HCT116 (cell line): ENCODE measurements at regions not wholly inside any gene's neighbourhood (a gene's known extent, or its start where the extent isn't known, plus 50 kb on each side); places are given as distances from the start of the nearest gene placed in this dataset.

Experiments used
- ATAC-seq: fragments of 200-7000 bp; cut with Tn5 transposase; 2 replicates; pipeline ENCODE4 v1.9.1; 2020; ENCODE audit warnings: mild to moderate bottlenecking, moderate library complexity
- BruUV-seq: library from RNA; stranded (reverse); fragments of 400-500 nt; replicated peaks from 2 replicates; lab custom pipeline; 2021; lab: Mats Ljungman, UMichigan
- CTCF ChIA-PET: fragments of 300-600 bp; sonication (Branson Sonifier 250); formaldehyde crosslinking; loops from one replicate; lab custom pipeline; 2021; ENCODE audit warnings: antibody characterized with exemption; lab: Charles Lee
- POLR2A ChIA-PET: fragments of 300-600, 350-600 bp; sonication (Branson Sonifier 250); formaldehyde crosslinking; loops from one replicate; lab custom pipeline; 2021; ENCODE audit warnings: antibody characterized with exemption; lab: Charles Lee
- RAD21 ChIA-PET, 2 experiments: fragments of 300-600 bp; sonication (Branson Sonifier 250); formaldehyde crosslinking; loops; one replicate each; lab custom pipeline; 2023; ENCODE audit warnings: low total read pairs in 2 of 2; ENCODE audit not compliant: uncharacterized antibody in 2 of 2, unreplicated experiment in 2 of 2, low non-redundant PET in 1 of 2; lab: Charles Lee
- DNase-seq: peaks from one replicate; pipeline ENCODE4 v3.0.0-alpha.2; 2010; ENCODE audit warnings: low read depth, low spot score
- H2AFZ ChIP-seq: fragments of 200-600 bp; shearing (Covaris generic), sonication (generic); 2 replicates; pipeline ENCODE4 v1.6.1; 2017; ENCODE audit warnings: low read depth, mixed run types, mixed read lengths, antibody characterized with exemption, low read length; ENCODE audit not compliant: poor library complexity, severe bottlenecking
- H3K27ac ChIP-seq: 2 replicates; pipeline ENCODE4 v1.5.1; 2012; ENCODE audit warnings: low read depth, low read length
- H3K27me3 ChIP-seq: fragments of 200-600 bp; sonication (generic); 2 replicates; pipeline ENCODE4 v1.6.1; 2016; ENCODE audit warnings: mixed run types, low read length, mixed read lengths; ENCODE audit not compliant: insufficient read depth
- H3K36me3 ChIP-seq, 2 experiments: fragments of 200-500 bp in 1 of 2; fragments of 200-600 bp in 1 of 2; sonication (Bioruptor generic) in 1 of 2; sonication (generic) in 1 of 2; 2 replicates each; pipeline versions ENCODE4 v1.5.1 to v1.6.1; 2014 to 2016; ENCODE audit warnings: low read length in 2 of 2, inconsistent platforms in 1 of 2, mixed read lengths in 1 of 2, mixed run types in 1 of 2; ENCODE audit not compliant: insufficient read depth in 2 of 2, control insufficient read depth in 1 of 2
- H3K4me1 ChIP-seq, 2 experiments: fragments of 200-600 bp in 1 of 2; sonication (generic) in 1 of 2; 2 replicates each; pipeline versions ENCODE4 v1.5.1 to v1.6.1; 2012 to 2017; ENCODE audit warnings: low read length in 2 of 2, inconsistent platforms in 1 of 2, mild to moderate bottlenecking in 1 of 2, mixed read lengths in 1 of 2, mixed run types in 1 of 2, moderate library complexity in 1 of 2; ENCODE audit not compliant: insufficient read depth in 2 of 2, control insufficient read depth in 1 of 2
- H3K4me2 ChIP-seq: fragments of 200-600 bp; sonication (generic); 2 replicates; pipeline ENCODE4 v1.6.1; 2017; ENCODE audit warnings: mixed run types, low read length, mixed read lengths
- H3K4me3 ChIP-seq, 2 experiments: fragments of 200-600 bp in 1 of 2; sonication (generic) in 1 of 2; replicated peaks in 1 of 2; 2 replicates each; pipeline ENCODE4 v1.5.1; 2011 to 2016; ENCODE audit warnings: low read length in 2 of 2, control low read depth in 1 of 2, low read depth in 1 of 2, mild to moderate bottlenecking in 1 of 2, mixed read lengths in 1 of 2, mixed run types in 1 of 2
- H3K79me2 ChIP-seq: fragments of 200-600 bp; sonication (generic); 2 replicates; pipeline ENCODE4 v1.6.1; 2017; ENCODE audit warnings: mild to moderate bottlenecking, mixed run types, low read length, moderate library complexity, mixed read lengths; ENCODE audit not compliant: insufficient read depth
- H3K9ac ChIP-seq: fragments of 200-600 bp; sonication (generic); 2 replicates; pipeline ENCODE4 v1.6.1; 2016; ENCODE audit warnings: low read length, mixed read lengths
- H3K9me2 ChIP-seq: fragments of 200-600 bp; sonication (generic), shearing (Covaris generic); 2 replicates; pipeline ENCODE4 v1.6.1; 2017; ENCODE audit warnings: mixed run types, mild to moderate bottlenecking, moderate library complexity; ENCODE audit not compliant: insufficient read depth
- H3K9me3 ChIP-seq, 2 experiments: fragments of 200-500 bp in 1 of 2; fragments of 200-600 bp in 1 of 2; sonication (Bioruptor generic) in 1 of 2; sonication (generic) in 1 of 2; 2 replicates each; pipeline ENCODE4 v1.6.1; 2014 to 2017; ENCODE audit warnings: low read length in 2 of 2, mixed read lengths in 2 of 2, inconsistent platforms in 1 of 2, low read depth in 1 of 2, mild to moderate bottlenecking in 1 of 2, mixed run types in 1 of 2, moderate library complexity in 1 of 2; ENCODE audit not compliant: control insufficient read depth in 1 of 2, insufficient read depth in 1 of 2
- H4K20me1 ChIP-seq: fragments of 200-600 bp; sonication (generic), shearing (Covaris generic); 2 replicates; pipeline ENCODE4 v1.6.1; 2017; ENCODE audit warnings: mixed run types, mild to moderate bottlenecking, moderate library complexity; ENCODE audit not compliant: insufficient read depth
- EZH2 ChIP-seq: fragments of 200-600 bp; sonication (generic); IDR thresholded peaks from 2 replicates; pipeline ENCODE4 v1.6.1; 2017; ENCODE audit warnings: antibody characterized with exemption, mixed run types
- EZH2phosphoT487 ChIP-seq: fragments of 200-600 bp; IDR thresholded peaks from 2 replicates; pipeline ENCODE4 v1.6.1; 2018; ENCODE audit warnings: antibody characterized with exemption, borderline replicate concordance
- POLR2A ChIP-seq: IDR thresholded peaks from 2 replicates; pipeline ENCODE4 v1.7.0; 2011; ENCODE audit warnings: borderline replicate concordance; ENCODE audit not compliant: insufficient read depth, insufficient read length; ENCODE audit errors: extremely low read depth
- POLR2AphosphoS5 ChIP-seq: IDR thresholded peaks from 2 replicates; pipeline ENCODE4 v1.6.1; 2011; ENCODE audit warnings: mild to moderate bottlenecking, low read depth, low read length, moderate library complexity
- RAD21 ChIP-seq: IDR thresholded peaks from 2 replicates; pipeline ENCODE4 v1.6.1; 2012; ENCODE audit warnings: low read depth, mild to moderate bottlenecking
- SP1 ChIP-seq: IDR thresholded peaks from 2 replicates; pipeline ENCODE4 v1.6.1; 2012; ENCODE audit warnings: low read depth
- SRF ChIP-seq: IDR thresholded peaks from 2 replicates; pipeline ENCODE4 v1.6.1; 2012; ENCODE audit warnings: low read depth
- YY1 ChIP-seq: IDR thresholded peaks from 2 replicates; pipeline ENCODE4 v1.6.1; 2011; ENCODE audit warnings: low read length, low read depth, moderate library complexity, mild to moderate bottlenecking; ENCODE audit not compliant: insufficient replicate concordance; ENCODE audit errors: extremely low read depth
- ZFX ChIP-seq: fragments of 450-650 bp; IDR thresholded peaks from 2 replicates; pipeline ENCODE4 v1.6.1; 2017
- intact Hi-C: fragments of 100-400 bp; cut with micrococcal nuclease; formaldehyde crosslinking; loops from 2 replicates; pipeline ENCODE4 v1.10.0; 2022
- TF ChIP-seq, protein P1 (sequence below): IDR thresholded peaks from 2 replicates; pipeline ENCODE4 v1.6.1; 2012
- TF ChIP-seq, protein P2 (sequence below): IDR thresholded peaks from 2 replicates; pipeline ENCODE4 v1.6.1; 2012; ENCODE audit warnings: low read depth
- TF ChIP-seq, protein P3 (sequence below): IDR thresholded peaks from 2 replicates; pipeline ENCODE4 v1.6.1; 2012
- TF ChIP-seq, protein P4 (sequence below), 3 experiments: fragments of 200-600 bp in 1 of 3; sonication (generic) in 1 of 3; IDR thresholded peaks in 2 of 3; conservative IDR thresholded peaks in 1 of 3; 2 replicates each; pipeline ENCODE4 v1.5.1; 2012 to 2017; ENCODE audit warnings: low read depth in 2 of 3, low read length in 2 of 3, antibody characterized with exemption in 1 of 3, borderline replicate concordance in 1 of 3, control low read depth in 1 of 3, mild to moderate bottlenecking in 1 of 3, mixed read lengths in 1 of 3, mixed run types in 1 of 3, moderate library complexity in 1 of 3; ENCODE audit not compliant: insufficient read depth in 1 of 3

DNA sequence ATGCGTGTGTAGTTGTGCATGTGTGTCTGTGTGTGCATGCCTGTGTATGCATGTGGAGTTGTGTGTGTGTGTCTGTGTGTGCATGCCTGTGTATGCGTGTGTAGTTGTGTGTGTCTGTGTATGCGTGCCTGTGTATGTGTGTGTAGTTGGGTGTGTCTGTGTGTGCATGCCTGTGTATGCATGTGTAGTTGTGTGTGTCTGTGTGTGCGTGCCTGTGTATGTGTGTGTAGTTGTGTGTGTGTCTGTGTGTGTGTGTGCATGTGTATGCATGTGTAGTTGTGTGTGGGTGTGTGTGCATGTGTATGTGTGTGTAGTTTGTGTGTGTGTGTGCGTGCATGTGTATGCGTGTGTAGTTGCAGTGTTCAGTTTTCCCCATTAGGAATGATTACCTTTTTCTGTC, 162.0 kb downstream of the URB2 start:
- Histone ChIP-seq H3K36me3 (no peaks in the 10 kb centered on the region), H3K9ac (no peak overlapping the region), H3K4me3 (no peak overlapping the region), H3K79me2 (no peaks in the 10 kb centered on the region), H4K20me1 (no peaks in the 10 kb centered on the region), H3K4me1 (no peaks in the 10 kb centered on the region), H2AFZ (no peak overlapping the region), H3K27me3 (peaks cover 8% of the 10 kb centered on the region; the same call in 1 of the 2 replicates), H3K27ac (no peak overlapping the region), H3K9me3 (peaks cover 0 to 5% of the 10 kb centered on the region in 2 experiments; a peak in 1 of 4 replicates), H3K4me2 (no peak overlapping the region), H3K9me2 (no peaks in the 10 kb centered on the region)
- no peak for DNase-seq
- TF ChIP-seq EZH2phosphoT487 (no peak), POLR2AphosphoS5 (no peak), EZH2 (no peak), SP1 (no peak), RAD21 (no peak)
- TF ChIP-seq, protein P1, sequence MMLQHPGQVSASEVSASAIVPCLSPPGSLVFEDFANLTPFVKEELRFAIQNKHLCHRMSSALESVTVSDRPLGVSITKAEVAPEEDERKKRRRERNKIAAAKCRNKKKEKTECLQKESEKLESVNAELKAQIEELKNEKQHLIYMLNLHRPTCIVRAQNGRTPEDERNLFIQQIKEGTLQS = no peak
- ChIA-PET POLR2A (no interaction called here), RAD21 (no interaction called here), CTCF (no interaction called here)
- BruUV-seq = no TSS peak
- no peak for ATAC-seq
- intact Hi-C loops = no loop called here

DNA sequence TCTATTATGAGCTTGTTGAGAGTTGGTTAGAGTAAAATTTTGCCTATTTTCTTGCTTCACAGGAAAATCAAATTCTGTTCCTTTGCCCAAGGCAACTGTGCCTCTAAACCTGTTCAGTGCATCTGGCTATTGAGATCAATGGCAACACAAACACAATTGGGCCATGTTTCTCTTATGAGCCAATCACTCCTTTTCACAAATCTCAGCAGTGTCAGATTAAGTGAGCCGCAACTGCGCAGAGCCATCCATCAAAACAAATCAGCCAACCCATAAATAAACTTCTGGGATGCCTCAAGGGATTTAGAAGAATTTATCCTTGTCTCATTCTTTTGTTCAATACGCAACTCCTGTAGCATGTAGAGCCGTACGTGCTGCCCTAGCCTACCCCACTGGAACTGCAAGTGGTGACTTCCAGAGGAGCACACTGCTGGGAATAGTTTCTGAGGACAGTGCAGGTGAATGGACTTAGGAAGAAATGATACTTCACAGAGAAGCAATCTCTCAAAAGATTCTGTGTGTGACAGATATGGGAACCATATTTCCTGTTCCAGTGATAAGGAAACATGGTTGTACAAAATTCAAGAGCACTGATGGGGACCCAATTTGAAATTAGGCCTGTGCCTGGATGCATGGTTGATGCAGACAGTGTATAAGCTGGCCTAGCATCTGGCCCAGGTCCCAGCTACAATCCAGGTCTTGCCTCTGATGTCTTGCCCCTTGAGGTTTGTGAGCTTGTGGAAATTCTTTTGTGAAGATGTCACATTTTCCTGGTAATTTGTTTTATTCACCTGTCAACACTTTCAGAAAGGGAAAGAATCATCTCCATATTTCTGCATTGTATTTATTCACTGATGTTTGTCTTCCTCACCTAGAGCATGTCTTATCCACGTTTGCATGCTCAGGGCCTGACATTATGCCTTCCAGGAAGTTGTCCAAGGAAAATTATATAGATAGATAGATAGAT, 166.2 kb downstream of the URB2 start:
- no peaks in the 10 kb centered on the region for H3K36me3 ChIP-seq
- intact Hi-C loops = no loop called here
- ATAC-seq (no peak), DNase-seq (no peak)
- no peaks in the 10 kb centered on the region for H3K4me1 ChIP-seq
- H3K4me3 ChIP-seq = no peak overlapping the region
- H3K27me3 ChIP-seq = peaks cover 20% of the 10 kb centered on the region; the same call in 1 of the 2 replicates
- H3K79me2 ChIP-seq = no peaks in the 10 kb centered on the region
- no peaks in the 10 kb centered on the region for H4K20me1 ChIP-seq
- ChIA-PET POLR2A (no interaction called here), CTCF (no interaction called here), RAD21 (no interaction called here)
- H2AFZ ChIP-seq = no peak overlapping the region
- no peak overlapping the region for H3K27ac ChIP-seq
- BruUV-seq = no TSS peak
- no peaks in the 10 kb centered on the region for H3K9me2 ChIP-seq
- H3K4me2 ChIP-seq = no peak overlapping the region
- H3K9ac ChIP-seq = no peak overlapping the region
- peaks cover 0 to 5% of the 10 kb centered on the region in 2 experiments; a peak in 1 of 4 replicates for H3K9me3 ChIP-seq
- TF ChIP-seq ZFX (no peak), EZH2 (no peak), POLR2AphosphoS5 (no peak), POLR2A (no peak), RAD21 (no peak), SRF (no peak), SP1 (no peak), YY1 (no peak)
- TF ChIP-seq, protein P2, sequence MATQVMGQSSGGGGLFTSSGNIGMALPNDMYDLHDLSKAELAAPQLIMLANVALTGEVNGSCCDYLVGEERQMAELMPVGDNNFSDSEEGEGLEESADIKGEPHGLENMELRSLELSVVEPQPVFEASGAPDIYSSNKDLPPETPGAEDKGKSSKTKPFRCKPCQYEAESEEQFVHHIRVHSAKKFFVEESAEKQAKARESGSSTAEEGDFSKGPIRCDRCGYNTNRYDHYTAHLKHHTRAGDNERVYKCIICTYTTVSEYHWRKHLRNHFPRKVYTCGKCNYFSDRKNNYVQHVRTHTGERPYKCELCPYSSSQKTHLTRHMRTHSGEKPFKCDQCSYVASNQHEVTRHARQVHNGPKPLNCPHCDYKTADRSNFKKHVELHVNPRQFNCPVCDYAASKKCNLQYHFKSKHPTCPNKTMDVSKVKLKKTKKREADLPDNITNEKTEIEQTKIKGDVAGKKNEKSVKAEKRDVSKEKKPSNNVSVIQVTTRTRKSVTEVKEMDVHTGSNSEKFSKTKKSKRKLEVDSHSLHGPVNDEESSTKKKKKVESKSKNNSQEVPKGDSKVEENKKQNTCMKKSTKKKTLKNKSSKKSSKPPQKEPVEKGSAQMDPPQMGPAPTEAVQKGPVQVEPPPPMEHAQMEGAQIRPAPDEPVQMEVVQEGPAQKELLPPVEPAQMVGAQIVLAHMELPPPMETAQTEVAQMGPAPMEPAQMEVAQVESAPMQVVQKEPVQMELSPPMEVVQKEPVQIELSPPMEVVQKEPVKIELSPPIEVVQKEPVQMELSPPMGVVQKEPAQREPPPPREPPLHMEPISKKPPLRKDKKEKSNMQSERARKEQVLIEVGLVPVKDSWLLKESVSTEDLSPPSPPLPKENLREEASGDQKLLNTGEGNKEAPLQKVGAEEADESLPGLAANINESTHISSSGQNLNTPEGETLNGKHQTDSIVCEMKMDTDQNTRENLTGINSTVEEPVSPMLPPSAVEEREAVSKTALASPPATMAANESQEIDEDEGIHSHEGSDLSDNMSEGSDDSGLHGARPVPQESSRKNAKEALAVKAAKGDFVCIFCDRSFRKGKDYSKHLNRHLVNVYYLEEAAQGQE = no peak
- TF ChIP-seq, protein P3, sequence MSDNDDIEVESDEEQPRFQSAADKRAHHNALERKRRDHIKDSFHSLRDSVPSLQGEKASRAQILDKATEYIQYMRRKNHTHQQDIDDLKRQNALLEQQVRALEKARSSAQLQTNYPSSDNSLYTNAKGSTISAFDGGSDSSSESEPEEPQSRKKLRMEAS = no peak
- TF ChIP-seq, protein P4, sequence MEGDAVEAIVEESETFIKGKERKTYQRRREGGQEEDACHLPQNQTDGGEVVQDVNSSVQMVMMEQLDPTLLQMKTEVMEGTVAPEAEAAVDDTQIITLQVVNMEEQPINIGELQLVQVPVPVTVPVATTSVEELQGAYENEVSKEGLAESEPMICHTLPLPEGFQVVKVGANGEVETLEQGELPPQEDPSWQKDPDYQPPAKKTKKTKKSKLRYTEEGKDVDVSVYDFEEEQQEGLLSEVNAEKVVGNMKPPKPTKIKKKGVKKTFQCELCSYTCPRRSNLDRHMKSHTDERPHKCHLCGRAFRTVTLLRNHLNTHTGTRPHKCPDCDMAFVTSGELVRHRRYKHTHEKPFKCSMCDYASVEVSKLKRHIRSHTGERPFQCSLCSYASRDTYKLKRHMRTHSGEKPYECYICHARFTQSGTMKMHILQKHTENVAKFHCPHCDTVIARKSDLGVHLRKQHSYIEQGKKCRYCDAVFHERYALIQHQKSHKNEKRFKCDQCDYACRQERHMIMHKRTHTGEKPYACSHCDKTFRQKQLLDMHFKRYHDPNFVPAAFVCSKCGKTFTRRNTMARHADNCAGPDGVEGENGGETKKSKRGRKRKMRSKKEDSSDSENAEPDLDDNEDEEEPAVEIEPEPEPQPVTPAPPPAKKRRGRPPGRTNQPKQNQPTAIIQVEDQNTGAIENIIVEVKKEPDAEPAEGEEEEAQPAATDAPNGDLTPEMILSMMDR (IDR thresholded peaks at IDR 0.05 in 2 of 3, conservative IDR thresholded peaks at IDR 0.05 in 1 of 3; ENCODE audit: borderline replicate concordance in 1 of 3, insufficient read depth in 1 of 3, low read depth in 2 of 3, low read length in 2 of 3) = no peak
